Bronchial epithelial cell (primary cell): ENCODE measurements at regions not wholly inside any gene's neighbourhood (a gene's known extent, or its start where the extent isn't known, plus 50 kb on each side); places are given as distances from the start of the nearest gene placed in this dataset.

Source experiments
- DNase-seq: peaks from one replicate; pipeline ENCODE4 v3.0.0-alpha.2; 2010; ENCODE audit warnings: low read depth
- FAIRE-seq: peaks from 2 replicates; lab custom pipeline; 2011; peaks lifted over from hg19 to GRCh38; lab: Jason Lieb, UNC
- H3K27me3 ChIP-seq: 2 replicates; pipeline ENCODE4 v1.5.1; 2011; ENCODE audit warnings: low read length; ENCODE audit not compliant: control insufficient read depth, insufficient read depth
- H3K36me3 ChIP-seq: 2 replicates; pipeline ENCODE4 v1.5.1; 2011; ENCODE audit warnings: low read length; ENCODE audit not compliant: control insufficient read depth, insufficient read depth
- H3K4me3 ChIP-seq: 2 replicates; pipeline ENCODE4 v1.5.1; 2011; ENCODE audit warnings: mild to moderate bottlenecking, low read depth, low read length, control low read depth
- CTCF ChIP-seq: IDR thresholded peaks from 2 replicates; pipeline ENCODE4 v1.5.1; 2011; ENCODE audit warnings: mild to moderate bottlenecking, moderate library complexity, low read length, control low read depth, inconsistent platforms; ENCODE audit not compliant: insufficient read depth, severe bottlenecking

- FAIRE-seq (no peak), DNase-seq (no peak)
- Histone ChIP-seq H3K4me3 (no peak overlapping the region), H3K36me3 (no peaks in the 10 kb centered on the region), H3K27me3 (peaks cover 2% of the 10 kb centered on the region)
- no peak for TF ChIP-seq CTCF
These were observed 150.9 kb downstream of the NUDT12 start for GRCh38 chr5:103411711-103412110.

GRCh38 chr5:103410172-103410571 lies 151.6 kb downstream of the MACIR start:
- DNase-seq (no peak), FAIRE-seq (no peak)
- TF ChIP-seq CTCF: no peak
- no peaks in the 10 kb centered on the region for H3K27me3 ChIP-seq
- no peaks in the 10 kb centered on the region for H3K36me3 ChIP-seq
- no peak overlapping the region for H3K4me3 ChIP-seq

DNA sequence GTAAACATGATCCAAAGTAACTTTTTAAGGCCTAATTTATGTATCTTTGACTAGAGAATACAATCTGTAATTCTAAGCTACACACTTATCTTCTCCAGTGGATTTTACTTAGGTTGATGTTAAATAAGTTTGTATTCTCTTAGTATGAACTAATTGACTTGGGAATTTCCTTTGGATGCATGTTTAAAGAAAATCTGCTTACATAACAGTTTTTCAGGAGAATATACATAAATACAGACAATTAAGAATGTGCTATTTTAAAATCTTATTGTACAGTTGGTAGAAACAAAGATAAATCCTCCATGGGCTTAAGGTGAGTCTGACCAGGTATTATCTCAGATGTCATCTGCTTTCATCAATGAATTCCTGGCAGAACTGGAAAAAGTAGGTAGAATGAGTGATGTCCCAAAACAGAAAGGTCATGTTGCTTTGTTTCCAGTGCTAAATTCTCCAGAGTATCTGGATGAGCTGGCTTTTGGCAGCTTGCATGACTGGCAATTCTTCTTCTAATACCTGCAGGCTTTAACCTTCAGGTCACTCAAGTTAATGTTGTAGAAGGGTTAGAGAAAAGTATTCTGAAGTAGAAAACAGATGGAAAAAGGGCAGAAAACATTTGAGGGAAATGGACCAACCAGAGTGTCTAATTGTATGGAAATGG lies 150.6 kb downstream of the MACIR start:
- Histone ChIP-seq H3K27me3 (no peaks in the 10 kb centered on the region), H3K4me3 (no peak overlapping the region), H3K36me3 (no peaks in the 10 kb centered on the region)
- DNase-seq (no peak), FAIRE-seq (no peak)
- TF ChIP-seq CTCF: no peak

GRCh38 chr5:103408408-103408807 lies 149.8 kb downstream of the MACIR start:
- FAIRE-seq: no peak
- H3K4me3 ChIP-seq: no peak overlapping the region
- TF ChIP-seq CTCF: no peak
- no peaks in the 10 kb centered on the region for H3K36me3 ChIP-seq
- DNase-seq: no peak
- H3K27me3 ChIP-seq: no peaks in the 10 kb centered on the region

DNA sequence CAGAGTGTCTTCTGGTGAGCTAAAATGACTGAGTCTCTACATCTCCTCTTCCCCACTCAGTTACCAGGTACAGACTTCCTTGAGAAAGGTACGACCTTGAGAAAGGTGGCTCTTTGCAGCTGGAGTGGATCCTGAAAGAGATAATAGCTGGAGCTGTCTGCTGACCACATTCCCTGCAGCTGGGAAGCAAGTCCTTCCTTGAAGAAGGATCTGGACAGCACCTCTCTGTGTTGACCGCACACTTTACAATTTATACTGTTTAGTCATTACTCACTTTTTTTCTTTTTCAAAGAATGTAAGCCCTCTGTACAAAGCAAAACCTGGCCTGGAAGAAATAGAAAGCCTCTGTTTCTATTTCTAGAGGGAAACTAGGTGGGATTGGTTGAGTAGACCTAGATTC lies 148.8 kb downstream of the MACIR start:
- TF ChIP-seq CTCF: no peak
- no peak for FAIRE-seq
- no peaks in the 10 kb centered on the region for H3K36me3 ChIP-seq
- no peak for DNase-seq
- H3K27me3 ChIP-seq: no peaks in the 10 kb centered on the region
- H3K4me3 ChIP-seq: no peak overlapping the region

DNA sequence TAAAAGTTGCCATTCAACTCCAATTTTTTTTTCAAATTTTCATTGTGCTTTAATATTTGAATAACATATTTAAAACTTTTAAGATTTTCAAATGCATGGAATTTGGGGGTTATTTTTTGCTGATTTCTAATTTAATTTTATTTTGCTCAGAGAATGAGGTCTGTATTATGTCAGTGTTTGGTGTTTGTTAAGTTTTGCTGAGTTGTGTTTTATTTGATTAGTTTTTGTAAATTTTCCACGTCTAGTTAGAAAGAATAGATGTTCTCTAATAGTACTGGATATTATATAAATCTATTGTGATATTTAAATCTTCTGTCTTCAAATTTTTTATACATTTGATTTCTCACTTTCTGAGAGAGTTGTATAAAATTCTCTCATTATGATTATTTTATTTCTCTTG lies 145.9 kb downstream of the MACIR start:
- TF ChIP-seq CTCF: no peak
- FAIRE-seq: no peak
- no peak for DNase-seq

More for the DNA sequence above, 145.9 kb downstream of the MACIR start:
- no peak overlapping the region for H3K4me3 ChIP-seq
- no peaks in the 10 kb centered on the region for H3K27me3 ChIP-seq
- no peaks in the 10 kb centered on the region for H3K36me3 ChIP-seq
